Lung (tissue), 11 donors: ENCODE measurements at regions not wholly inside any gene's neighbourhood (a gene's known extent, or its start where the extent isn't known, plus 50 kb on each side); places are given as distances from the start of the nearest gene placed in this dataset.

Experiments used
- ATAC-seq: fragments of 200-7000 bp; cut with Tn5 transposase; one replicate; pipeline ENCODE4 v1.9.1; 2020; ENCODE audit warnings: moderate number of reproducible peaks; ENCODE audit not compliant: insufficient read depth, low FRiP score
- DNase-seq, 3 donors: peaks; one replicate each; pipeline ENCODE4 v3.0.0-alpha.2; 2013 to 2017
- H3K27ac ChIP-seq, 2 donors: one replicate each; pipeline ENCODE4 v1.5.1; 2013; ENCODE audit warnings: mild to moderate bottlenecking in 2 of 2, moderate library complexity in 2 of 2, control low read depth in 1 of 2, inconsistent platforms in 1 of 2, low read depth in 1 of 2, low read length in 1 of 2
- H3K27me3 ChIP-seq, 3 donors: one replicate each; pipeline ENCODE4 v1.5.1; 2013; ENCODE audit warnings: low read length in 2 of 3; ENCODE audit not compliant: control insufficient read depth in 3 of 3, insufficient read depth in 3 of 3
- H3K36me3 ChIP-seq, 4 donors: one replicate each; pipeline ENCODE4 v1.5.1; 2013; ENCODE audit warnings: low read length in 4 of 4, mild to moderate bottlenecking in 1 of 4, moderate library complexity in 1 of 4; ENCODE audit not compliant: control insufficient read depth in 4 of 4, insufficient read depth in 4 of 4
- H3K4me1 ChIP-seq, 5 donors: one replicate each; pipeline ENCODE4 v1.5.1; 2013; ENCODE audit warnings: low read length in 5 of 5, mild to moderate bottlenecking in 2 of 5, moderate library complexity in 1 of 5; ENCODE audit not compliant: control insufficient read depth in 5 of 5, insufficient read depth in 5 of 5
- H3K4me3 ChIP-seq: one replicate; pipeline ENCODE4 v1.5.1; 2013; ENCODE audit warnings: mild to moderate bottlenecking, control low read depth, moderate library complexity
- H3K9ac ChIP-seq, 2 donors: one replicate each; pipeline ENCODE4 v1.5.1; 2013; ENCODE audit warnings: low read length in 2 of 2, control low read depth in 1 of 2; ENCODE audit not compliant: insufficient read depth in 1 of 2
- H3K9me3 ChIP-seq, 4 donors: one replicate each; pipeline ENCODE4 v1.5.1; 2013; ENCODE audit warnings: low read length in 3 of 4, mild to moderate bottlenecking in 1 of 4, moderate library complexity in 1 of 4; ENCODE audit not compliant: control insufficient read depth in 4 of 4, insufficient read depth in 3 of 4
- CTCF ChIP-seq: IDR thresholded peaks from 2 replicates; pipeline ENCODE4 v1.5.1; 2012; ENCODE audit warnings: mild to moderate bottlenecking; ENCODE audit errors: control extremely low read depth, extremely low read depth
- WGBS, 2 donors: extraction: QIAGEN DNeasy Blood & Tissue Kit; methylation state at CpG; one replicate each; pipeline ENCODE4 v1.1.7; 2013; 5-methylcytosine and 5-hydroxymethylcytosine counted together
- donor health status: control.
- donor health status: control.
- donor health status: Bipolar disorder and iron deficiency.
- donor health status: healthy.
- donor health status: DM: yes; HTN: yes; CAD: no.

GRCh38 chr2:2842466-2842865 is 511.4 kb upstream of the MYT1L start:
- WGBS, 2 donors, result 93 to 97% methylated on average over 7 of the region's 7 CpGs
- no peak for DNase-seq

GRCh38 chr2:2840681-2841300 is 509.7 kb upstream of the MYT1L start:
- Histone ChIP-seq H3K27me3 (no peaks in the 10 kb centered on the region), H3K27ac (no peak overlapping the region), H3K4me3 (no peak overlapping the region), H3K9ac (no peak overlapping the region), H3K9me3 (peaks cover 0 to 2% (median 0%) of the 10 kb centered on the region in 4 donors), H3K4me1 (no peaks in the 10 kb centered on the region), H3K36me3 (no peaks in the 10 kb centered on the region)
- ATAC-seq (no peak), DNase-seq (no peak)
- 93 to 95% methylated on average over 17 of the region's 17 CpGs for WGBS, 2 donors
- TF ChIP-seq CTCF, result no peak

More at GRCh38 chr2:2842466-2842865, 511.4 kb upstream of the MYT1L start:
- ATAC-seq, result no peak
- Histone ChIP-seq H3K4me1 (peaks cover 0 to 15% (median 14%) of the 10 kb centered on the region in 5 donors), H3K27me3 (no peaks in the 10 kb centered on the region), H3K4me3 (no peak overlapping the region), H3K36me3 (no peaks in the 10 kb centered on the region), H3K9ac (no peak overlapping the region), H3K9me3 (peaks cover 0 to 2% (median 0%) of the 10 kb centered on the region in 4 donors), H3K27ac (no peak overlapping the region)
- no peak for TF ChIP-seq CTCF

- Histone ChIP-seq H3K27ac (no peak overlapping the region), H3K9me3 (peaks cover 0 to 3% (median 0%) of the 10 kb centered on the region in 4 donors), H3K36me3 (no peaks in the 10 kb centered on the region), H3K4me1 (no peaks in the 10 kb centered on the region), H3K9ac (no peak overlapping the region), H3K4me3 (no peak overlapping the region), H3K27me3 (no peaks in the 10 kb centered on the region)
- DNase-seq, result no peak
- ATAC-seq, result no peak
- 77 to 83% methylated on average over 13 of the region's 13 CpGs for WGBS, 2 donors
- no peak for TF ChIP-seq CTCF
Measured at GRCh38 chr2:2839782-2840531, 508.9 kb upstream of the MYT1L start.
